Spleen (tissue), 11 donors: ENCODE measurements at regions not wholly inside any gene's neighbourhood (a gene's known extent, or its start where the extent isn't known, plus 50 kb on each side); places are given as distances from the start of the nearest gene placed in this dataset.

ENCODE experiments used
- DNase-seq: peaks from one replicate; pipeline ENCODE4 v3.0.0-alpha.2; 2020
- H3K27ac ChIP-seq, 8 donors: fragments of 200-600 bp; sonication (generic) in 7 of 8; 1 replicate in 4 of 8; 2 replicates in 4 of 8; pipeline versions ENCODE4 v1.5.0 to v1.8.0; 2016 to 2021; ENCODE audit warnings: inconsistent platforms in 4 of 8, mild to moderate bottlenecking in 4 of 8, moderate library complexity in 1 of 8
- H3K27me3 ChIP-seq, 7 donors: fragments of 200-600 bp; sonication (generic) in 6 of 7; replicated peaks in 1 of 7; 1 replicate in 4 of 7; 2 replicates in 3 of 7; pipeline versions ENCODE4 v1.5.0 to v1.8.0; 2016 to 2021; ENCODE audit warnings: inconsistent platforms in 3 of 7, mild to moderate bottlenecking in 1 of 7
- H3K36me3 ChIP-seq, 6 donors: fragments of 200-600 bp; sonication (generic) in 5 of 6; 1 replicate in 4 of 6; 2 replicates in 2 of 6; pipeline versions ENCODE4 v1.5.0 to v1.8.0; 2016 to 2021; ENCODE audit warnings: inconsistent platforms in 2 of 6
- H3K4me1 ChIP-seq, 6 donors: fragments of 200-600 bp; sonication (generic) in 5 of 6; 1 replicate in 3 of 6; 2 replicates in 3 of 6; pipeline versions ENCODE4 v1.5.0 to v1.8.0; 2016 to 2021; ENCODE audit warnings: inconsistent platforms in 3 of 6
- H3K4me3 ChIP-seq, 8 donors: fragments of 200-600 bp; sonication (generic) in 7 of 8; 1 replicate in 4 of 8; 2 replicates in 4 of 8; pipeline versions ENCODE4 v1.5.0 to v1.8.0; 2016 to 2021; ENCODE audit warnings: inconsistent platforms in 4 of 8, mild to moderate bottlenecking in 4 of 8, moderate library complexity in 2 of 8
- H3K9me3 ChIP-seq, 8 donors: fragments of 200-600 bp; sonication (generic) in 7 of 8; 1 replicate in 4 of 8; 2 replicates in 4 of 8; pipeline versions ENCODE4 v1.5.0 to v1.8.0; 2016 to 2021; ENCODE audit warnings: inconsistent platforms in 4 of 8
- POLR2A ChIP-seq, 3 donors: fragments of 450-650 bp; IDR thresholded peaks; one replicate each; pipeline ENCODE4 v1.5.1; 2017; ENCODE audit warnings: antibody characterized with exemption in 3 of 3, mild to moderate bottlenecking in 1 of 3
- POLR2AphosphoS5 ChIP-seq, 3 donors: sonication (generic); formaldehyde crosslinking; IDR thresholded peaks; one replicate each; pipeline ENCODE4 v1.5.1; 2017; ENCODE audit warnings: antibody characterized with exemption in 3 of 3
- WGBS, 5 donors: extraction: QIAGEN DNeasy Blood & Tissue Kit in 3 of 5; methylation state at CpG; one replicate each; pipeline versions ENCODE4 v1.1.5 to v1.1.7; 2013 to 2018; 5-methylcytosine and 5-hydroxymethylcytosine counted together
- intact Hi-C: fragments of 100-400 bp; cut with DNase I; formaldehyde crosslinking; loops from one replicate; pipeline ENCODE4 v1.15.0; 2023; ENCODE audit warnings: low total_unique reads
- TF ChIP-seq, protein P1 (sequence below), 11 experiments: fragments of 200-600 bp in 7 of 11; fragments of 450-650 bp in 4 of 11; sonication (generic) in 4 of 11; IDR thresholded peaks in 8 of 11; conservative IDR thresholded peaks in 3 of 11; 1 replicate in 7 of 11; 2 replicates in 4 of 11; pipeline versions ENCODE4 v1.4.0 to v1.8.0; 2016 to 2021; ENCODE audit warnings: antibody characterized with exemption in 11 of 11, inconsistent platforms in 4 of 11, mild to moderate bottlenecking in 1 of 11
- donor health status: healthy with polysubstance abuse.
- donor health status: DM: no; HTN: no; CAD: no; lungs with moderate emphysema.
- donor health status: DM: no; HTN: no; CAD: no.
- donor health status: Bipolar disorder and iron deficiency.
- donor health status: healthy.
- donor health status: DM: no; HTN: no; CAD: no.
- donor health status: DM: yes; HTN: yes; CAD: no.

DNA sequence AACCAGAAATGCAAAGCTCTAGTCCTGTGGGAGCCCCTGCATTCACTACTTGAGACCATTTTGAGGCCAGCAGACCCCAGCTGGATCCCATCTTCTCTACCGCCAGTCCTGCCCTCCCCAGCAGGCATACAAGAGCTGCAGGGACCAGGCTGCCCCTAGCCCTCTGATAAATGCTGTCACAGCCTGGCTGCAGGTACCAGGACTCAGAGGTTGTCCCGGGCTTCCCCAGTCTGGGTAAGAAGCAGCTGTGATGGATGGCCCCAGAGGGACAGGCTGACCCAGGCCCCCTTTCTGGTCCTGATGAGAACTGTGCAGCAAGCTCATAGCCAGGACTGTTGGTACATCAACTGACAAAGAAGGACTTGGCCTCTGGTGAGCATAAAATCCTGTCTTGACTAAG is 132.9 kb upstream of the APCDD1 start:
- no peak overlapping the region for H3K4me3 ChIP-seq
- no peaks in the 10 kb centered on the region for H3K27me3 ChIP-seq
- no peak for DNase-seq
- 83 to 100% (median 91%) methylated on average over 2 of the region's 2 CpGs for WGBS, 5 donors
- no peak overlapping the region for H3K27ac ChIP-seq
- intact Hi-C loops = no loop called here
- H3K9me3 ChIP-seq = no peaks in the 10 kb centered on the region
- H3K4me1 ChIP-seq = peaks cover 0 to 13% (median 0%) of the 10 kb centered on the region in 6 donors
- no peak for TF ChIP-seq POLR2A (IDR thresholded peaks at IDR 0.05)
- TF ChIP-seq POLR2AphosphoS5 (IDR thresholded peaks at IDR 0.05) = no peak
- TF ChIP-seq, protein P1, sequence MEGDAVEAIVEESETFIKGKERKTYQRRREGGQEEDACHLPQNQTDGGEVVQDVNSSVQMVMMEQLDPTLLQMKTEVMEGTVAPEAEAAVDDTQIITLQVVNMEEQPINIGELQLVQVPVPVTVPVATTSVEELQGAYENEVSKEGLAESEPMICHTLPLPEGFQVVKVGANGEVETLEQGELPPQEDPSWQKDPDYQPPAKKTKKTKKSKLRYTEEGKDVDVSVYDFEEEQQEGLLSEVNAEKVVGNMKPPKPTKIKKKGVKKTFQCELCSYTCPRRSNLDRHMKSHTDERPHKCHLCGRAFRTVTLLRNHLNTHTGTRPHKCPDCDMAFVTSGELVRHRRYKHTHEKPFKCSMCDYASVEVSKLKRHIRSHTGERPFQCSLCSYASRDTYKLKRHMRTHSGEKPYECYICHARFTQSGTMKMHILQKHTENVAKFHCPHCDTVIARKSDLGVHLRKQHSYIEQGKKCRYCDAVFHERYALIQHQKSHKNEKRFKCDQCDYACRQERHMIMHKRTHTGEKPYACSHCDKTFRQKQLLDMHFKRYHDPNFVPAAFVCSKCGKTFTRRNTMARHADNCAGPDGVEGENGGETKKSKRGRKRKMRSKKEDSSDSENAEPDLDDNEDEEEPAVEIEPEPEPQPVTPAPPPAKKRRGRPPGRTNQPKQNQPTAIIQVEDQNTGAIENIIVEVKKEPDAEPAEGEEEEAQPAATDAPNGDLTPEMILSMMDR (IDR thresholded peaks at IDR 0.05 in 8 of 11, conservative IDR thresholded peaks at IDR 0.05 in 3 of 11) = no peak
- H3K36me3 ChIP-seq = no peaks in the 10 kb centered on the region

GRCh38 chr18:10322004-10322403 is 132.4 kb upstream of the APCDD1 start:
- TF ChIP-seq POLR2A (IDR thresholded peaks at IDR 0.05) = no peak
- TF ChIP-seq POLR2AphosphoS5 (IDR thresholded peaks at IDR 0.05) = no peak
- TF ChIP-seq, protein P1 (IDR thresholded peaks at IDR 0.05 in 8 of 11, conservative IDR thresholded peaks at IDR 0.05 in 3 of 11) = no peak
- H3K36me3 ChIP-seq = no peaks in the 10 kb centered on the region
- peaks cover 0 to 9% (median 0%) of the 10 kb centered on the region in 6 donors for H3K4me1 ChIP-seq
- 78 to 89% (median 82%) methylated on average over 7 of the region's 7 CpGs for WGBS, 5 donors
- H3K9me3 ChIP-seq = no peaks in the 10 kb centered on the region
- no peak overlapping the region for H3K27ac ChIP-seq
- no peak overlapping the region for H3K4me3 ChIP-seq
- intact Hi-C loops = no loop called here
- no peaks in the 10 kb centered on the region for H3K27me3 ChIP-seq
- no peak for DNase-seq

- Histone ChIP-seq H3K4me1 (peaks cover 0 to 6% (median 0%) of the 10 kb centered on the region in 6 donors), H3K27me3 (no peaks in the 10 kb centered on the region), H3K4me3 (no peak overlapping the region), H3K27ac (no peak overlapping the region), H3K36me3 (no peaks in the 10 kb centered on the region), H3K9me3 (no peaks in the 10 kb centered on the region)
- 55 to 69% (median 58%) methylated on average over 2 of the region's 2 CpGs for WGBS, 5 donors
- intact Hi-C loops = no loop called here
- TF ChIP-seq, protein P1 (IDR thresholded peaks at IDR 0.05 in 8 of 11, conservative IDR thresholded peaks at IDR 0.05 in 3 of 11) = no peak
- TF ChIP-seq POLR2AphosphoS5 (IDR thresholded peaks at IDR 0.05) (no peak), POLR2A (IDR thresholded peaks at IDR 0.05) (no peak)
- DNase-seq = no peak
Observed at GRCh38 chr18:10322435-10322834, 132.0 kb upstream of the APCDD1 start.

GRCh38 chr18:10329101-10329500 is 125.3 kb upstream of the APCDD1 start:
- intact Hi-C loops = no loop called here
- Histone ChIP-seq H3K36me3 (no peaks in the 10 kb centered on the region), H3K4me1 (no peaks in the 10 kb centered on the region), H3K4me3 (no peak overlapping the region), H3K27me3 (no peaks in the 10 kb centered on the region), H3K9me3 (no peaks in the 10 kb centered on the region), H3K27ac (no peak overlapping the region)
- 80 to 93% (median 83%) methylated on average over 3 of the region's 3 CpGs for WGBS, 5 donors
- TF ChIP-seq POLR2A (IDR thresholded peaks at IDR 0.05) (no peak), POLR2AphosphoS5 (IDR thresholded peaks at IDR 0.05) (no peak)
- TF ChIP-seq, protein P1 (IDR thresholded peaks at IDR 0.05 in 8 of 11, conservative IDR thresholded peaks at IDR 0.05 in 3 of 11) = no peak
- no peak for DNase-seq
